Trophoblast cell (in vitro differentiated cells and primary cell): ENCODE measurements at regions not wholly inside any gene's neighbourhood (a gene's known extent, or its start where the extent isn't known, plus 50 kb on each side); places are given as distances from the start of the nearest gene placed in this dataset.
"Not testable (repeated sequence)": the region's sequence is repeated elsewhere in the genome, so short reads cannot be mapped to it uniquely, and the experiment has no call there.

ENCODE experiments used
- DNase-seq, 2 donors: peaks; one replicate each; pipeline ENCODE4 v3.0.0-alpha.2; 2016
- H2AFZ ChIP-seq: 2 replicates; pipeline ENCODE4 v1.6.1; 2013; ENCODE audit warnings: low read length, moderate library complexity, mild to moderate bottlenecking; ENCODE audit not compliant: insufficient read depth, poor library complexity
- H2AK5ac ChIP-seq: 2 replicates; pipeline ENCODE4 v1.6.1; 2013; ENCODE audit warnings: mild to moderate bottlenecking, low read length
- H2BK120ac ChIP-seq: 2 replicates; pipeline ENCODE4 v1.6.1; 2013; ENCODE audit warnings: low read length, mild to moderate bottlenecking, moderate library complexity; ENCODE audit not compliant: insufficient read depth, poor library complexity
- H2BK12ac ChIP-seq: 2 replicates; pipeline ENCODE4 v1.6.1; 2013; ENCODE audit warnings: mild to moderate bottlenecking, low read length, moderate library complexity
- H2BK5ac ChIP-seq: 2 replicates; pipeline ENCODE4 v1.6.1; 2013; ENCODE audit warnings: low read length, low read depth, moderate library complexity, mild to moderate bottlenecking; ENCODE audit not compliant: poor library complexity
- H3K14ac ChIP-seq: 2 replicates; pipeline ENCODE4 v1.6.1; 2013; ENCODE audit warnings: mild to moderate bottlenecking, low read length
- H3K18ac ChIP-seq: 2 replicates; pipeline ENCODE4 v1.6.1; 2013; ENCODE audit warnings: mild to moderate bottlenecking, low read length
- H3K23ac ChIP-seq: 2 replicates; pipeline ENCODE4 v1.6.1; 2013; ENCODE audit warnings: low read length
- H3K27ac ChIP-seq: 2 replicates; pipeline ENCODE4 v1.5.1; 2013; ENCODE audit warnings: low read depth, mild to moderate bottlenecking, inconsistent platforms, low read length, moderate library complexity
- H3K27me3 ChIP-seq: 2 replicates; pipeline ENCODE4 v1.6.1; 2013; ENCODE audit warnings: inconsistent platforms, mild to moderate bottlenecking, low read length, moderate library complexity; ENCODE audit not compliant: insufficient read depth
- H3K36me3 ChIP-seq, 2 experiments: 1 replicate in 1 of 2; 2 replicates in 1 of 2; pipeline ENCODE4 v1.6.1; 2013; ENCODE audit warnings: low read length in 2 of 2, mild to moderate bottlenecking in 2 of 2, moderate library complexity in 1 of 2; ENCODE audit not compliant: insufficient read depth in 2 of 2, control insufficient read depth in 1 of 2
- H3K4ac ChIP-seq: 2 replicates; pipeline ENCODE4 v1.6.1; 2013; ENCODE audit warnings: low read depth, mild to moderate bottlenecking, low read length, moderate library complexity
- H3K4me1 ChIP-seq, 2 experiments: 1 replicate in 1 of 2; 2 replicates in 1 of 2; pipeline ENCODE4 v1.6.1; 2013; ENCODE audit warnings: low read length in 2 of 2, mild to moderate bottlenecking in 2 of 2, moderate library complexity in 1 of 2; ENCODE audit not compliant: insufficient read depth in 2 of 2, control insufficient read depth in 1 of 2
- H3K4me2 ChIP-seq: 2 replicates; pipeline ENCODE4 v1.6.1; 2013; ENCODE audit warnings: inconsistent platforms, mild to moderate bottlenecking, low read length, moderate library complexity
- H3K4me3 ChIP-seq: 2 replicates; pipeline ENCODE4 v1.5.1; 2013; ENCODE audit warnings: mild to moderate bottlenecking, low read depth, low read length, inconsistent platforms
- H3K79me1 ChIP-seq: one replicate; pipeline ENCODE4 v1.6.1; 2013; ENCODE audit warnings: low read length
- H3K79me2 ChIP-seq: 2 replicates; pipeline ENCODE4 v1.6.1; 2013; ENCODE audit warnings: low read length, mild to moderate bottlenecking; ENCODE audit not compliant: control insufficient read depth, insufficient read depth, poor library complexity
- H3K9ac ChIP-seq: 2 replicates; pipeline ENCODE4 v1.6.1; 2013; ENCODE audit warnings: mild to moderate bottlenecking, low read length
- H3K9me3 ChIP-seq: 2 replicates; pipeline ENCODE4 v1.6.1; 2013; ENCODE audit warnings: low read depth, mild to moderate bottlenecking, control low read depth, inconsistent platforms, low read length; ENCODE audit not compliant: insufficient read depth
- H4K12ac ChIP-seq: 2 replicates; pipeline ENCODE4 v1.6.1; 2013; ENCODE audit warnings: low read depth, mild to moderate bottlenecking, low read length, moderate library complexity
- H4K8ac ChIP-seq: 2 replicates; pipeline ENCODE4 v1.6.1; 2013; ENCODE audit warnings: low read depth, mild to moderate bottlenecking, low read length, moderate library complexity
- H4K91ac ChIP-seq: one replicate; pipeline ENCODE4 v1.6.1; 2013; ENCODE audit warnings: low read depth, mild to moderate bottlenecking, low read length, moderate library complexity
- WGBS: extraction: QIAGEN DNeasy Blood & Tissue Kit; methylation state at CpG from one replicate; pipeline ENCODE4 v1.1.7; 2013; ENCODE audit warnings: missing lambda C conversion rate; ENCODE audit not compliant: insufficient read length, insufficient coverage; ENCODE audit errors: extremely low coverage; 5-methylcytosine and 5-hydroxymethylcytosine counted together

- no peak overlapping the region for H4K12ac ChIP-seq
- no peaks in the 10 kb centered on the region for H3K36me3 ChIP-seq
These were observed 207.0 kb downstream of the DEPDC1B start for GRCh38 chr5:60492958-60493357.

GRCh38 chr5:60492358-60492757 lies 207.6 kb downstream of the DEPDC1B start:
- H2BK12ac ChIP-seq, H2AFZ ChIP-seq, H3K79me2 ChIP-seq, H3K14ac ChIP-seq, H3K79me1 ChIP-seq, H3K23ac ChIP-seq, H4K12ac ChIP-seq, H2BK120ac ChIP-seq, H3K4me1 ChIP-seq, H3K9ac ChIP-seq, H3K4me3 ChIP-seq, DNase-seq, H3K27me3 ChIP-seq, H3K27ac ChIP-seq, H4K91ac ChIP-seq, H3K4me2 ChIP-seq, H3K36me3 ChIP-seq, H2BK5ac ChIP-seq, H3K18ac ChIP-seq, H4K8ac ChIP-seq, H3K9me3 ChIP-seq, H2AK5ac ChIP-seq, H3K4ac ChIP-seq: not testable (repeated sequence)
- no CpG with 5 or more reads among the region's 2 CpGs for WGBS

More at GRCh38 chr5:60492958-60493357, 207.0 kb downstream of the DEPDC1B start:
- DNase-seq, result no peak
- Histone ChIP-seq H3K9me3 (no peaks in the 10 kb centered on the region), H3K23ac (no peak overlapping the region), H3K18ac (no peak overlapping the region), H2BK12ac (no peak overlapping the region), H3K27ac (no peak overlapping the region), H3K79me1 (no peaks in the 10 kb centered on the region), H3K4ac (no peak overlapping the region), H2BK5ac (no peak overlapping the region), H2BK120ac (no peak overlapping the region), H2AFZ (no peak overlapping the region), H4K8ac (no peak overlapping the region), H4K91ac (no peak overlapping the region), H3K4me3 (no peak overlapping the region), H3K27me3 (no peaks in the 10 kb centered on the region), H2AK5ac (no peak overlapping the region), H3K4me1 (no peaks in the 10 kb centered on the region), H3K4me2 (no peak overlapping the region), H3K14ac (no peak overlapping the region), H3K9ac (no peak overlapping the region), H3K79me2 (no peaks in the 10 kb centered on the region)
- no CpG with 5 or more reads among the region's 2 CpGs for WGBS

- no peak overlapping the region for H2BK5ac ChIP-seq
- no peaks in the 10 kb centered on the region for H3K79me2 ChIP-seq
- no peak overlapping the region for H3K4ac ChIP-seq
- no peak overlapping the region for H2BK12ac ChIP-seq
- H3K27ac ChIP-seq, result no peak overlapping the region
- no peak for DNase-seq
- H4K12ac ChIP-seq, result no peak overlapping the region
- no peaks in the 10 kb centered on the region for H3K4me1 ChIP-seq
- no peak overlapping the region for H3K23ac ChIP-seq
- H3K36me3 ChIP-seq, result no peaks in the 10 kb centered on the region
- H3K9me3 ChIP-seq, result no peaks in the 10 kb centered on the region
- H3K4me3 ChIP-seq, result no peak overlapping the region
- H3K4me2 ChIP-seq, result no peak overlapping the region
- no peak overlapping the region for H2AFZ ChIP-seq
- no peaks in the 10 kb centered on the region for H3K79me1 ChIP-seq
- H4K8ac ChIP-seq, result no peak overlapping the region
- H4K91ac ChIP-seq, result no peak overlapping the region
- H3K27me3 ChIP-seq, result no peaks in the 10 kb centered on the region
- no peak overlapping the region for H3K9ac ChIP-seq
- H2BK120ac ChIP-seq, result no peak overlapping the region
- H3K18ac ChIP-seq, result no peak overlapping the region
- H2AK5ac ChIP-seq, result no peak overlapping the region
- no peak overlapping the region for H3K14ac ChIP-seq
- WGBS, result no CpG with 5 or more reads among the region's 4 CpGs
These were observed 209.3 kb downstream of the DEPDC1B start for GRCh38 chr5:60490597-60491166.

GRCh38 chr5:60489856-60490255 lies 210.1 kb downstream of the DEPDC1B start:
- H3K4me1 ChIP-seq, result no peaks in the 10 kb centered on the region
- H3K9ac ChIP-seq, result no peak overlapping the region
- no peak overlapping the region for H2BK120ac ChIP-seq
- no peak overlapping the region for H3K4ac ChIP-seq
- no peak for DNase-seq
- H3K23ac ChIP-seq, result no peak overlapping the region
- H4K8ac ChIP-seq, result no peak overlapping the region
- H3K9me3 ChIP-seq, result no peaks in the 10 kb centered on the region
- no peaks in the 10 kb centered on the region for H3K27me3 ChIP-seq
- no peaks in the 10 kb centered on the region for H3K79me1 ChIP-seq
- H2BK12ac ChIP-seq, result no peak overlapping the region
- H4K91ac ChIP-seq, result no peak overlapping the region
- no peak overlapping the region for H2AK5ac ChIP-seq
- no CpG with 5 or more reads among the region's 3 CpGs for WGBS
- H3K4me2 ChIP-seq, result no peak overlapping the region
- no peak overlapping the region for H3K14ac ChIP-seq
- no peak overlapping the region for H2BK5ac ChIP-seq
- no peak overlapping the region for H2AFZ ChIP-seq
- H4K12ac ChIP-seq, result no peak overlapping the region
- H3K27ac ChIP-seq, result no peak overlapping the region
- no peaks in the 10 kb centered on the region for H3K36me3 ChIP-seq
- no peaks in the 10 kb centered on the region for H3K79me2 ChIP-seq
- no peak overlapping the region for H3K4me3 ChIP-seq
- no peak overlapping the region for H3K18ac ChIP-seq
